ENCODE measurements at regions not wholly inside any gene's neighbourhood (a gene's known extent, or its start where the extent isn't known, plus 50 kb on each side); places are given as distances from the start of the nearest gene placed in this dataset.

DNA sequence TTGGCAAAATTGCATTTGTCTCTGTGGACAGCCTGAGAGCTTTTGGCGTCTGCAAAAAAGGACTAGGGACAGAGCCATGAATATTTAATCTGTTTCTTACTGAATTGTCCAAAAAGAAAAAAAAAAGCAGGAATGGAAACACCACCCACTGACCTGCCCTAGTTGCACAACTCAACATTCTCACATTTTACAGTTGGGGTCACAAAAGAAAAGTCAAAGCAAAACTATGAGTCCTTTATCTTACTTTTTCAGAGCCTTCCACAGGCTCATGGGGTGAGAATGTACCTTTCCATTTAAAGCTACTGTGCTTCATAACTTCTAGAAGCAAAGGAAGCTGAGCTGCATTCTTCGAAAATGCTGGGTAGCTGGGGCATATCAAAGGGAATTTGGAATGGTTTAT is 225.7 kb downstream of the FAM76B start:
- DNase-seq (ENCODE audit: low read depth): no peak
- TF ChIP-seq, protein P1, sequence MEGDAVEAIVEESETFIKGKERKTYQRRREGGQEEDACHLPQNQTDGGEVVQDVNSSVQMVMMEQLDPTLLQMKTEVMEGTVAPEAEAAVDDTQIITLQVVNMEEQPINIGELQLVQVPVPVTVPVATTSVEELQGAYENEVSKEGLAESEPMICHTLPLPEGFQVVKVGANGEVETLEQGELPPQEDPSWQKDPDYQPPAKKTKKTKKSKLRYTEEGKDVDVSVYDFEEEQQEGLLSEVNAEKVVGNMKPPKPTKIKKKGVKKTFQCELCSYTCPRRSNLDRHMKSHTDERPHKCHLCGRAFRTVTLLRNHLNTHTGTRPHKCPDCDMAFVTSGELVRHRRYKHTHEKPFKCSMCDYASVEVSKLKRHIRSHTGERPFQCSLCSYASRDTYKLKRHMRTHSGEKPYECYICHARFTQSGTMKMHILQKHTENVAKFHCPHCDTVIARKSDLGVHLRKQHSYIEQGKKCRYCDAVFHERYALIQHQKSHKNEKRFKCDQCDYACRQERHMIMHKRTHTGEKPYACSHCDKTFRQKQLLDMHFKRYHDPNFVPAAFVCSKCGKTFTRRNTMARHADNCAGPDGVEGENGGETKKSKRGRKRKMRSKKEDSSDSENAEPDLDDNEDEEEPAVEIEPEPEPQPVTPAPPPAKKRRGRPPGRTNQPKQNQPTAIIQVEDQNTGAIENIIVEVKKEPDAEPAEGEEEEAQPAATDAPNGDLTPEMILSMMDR (IDR thresholded peaks at IDR 0.05; ENCODE audit: control insufficient read depth, insufficient read depth, low read depth, low read length, missing control alignments): no peak
- H3K4me3 ChIP-seq (ENCODE audit: control insufficient read depth, low read depth, low read length): no peak overlapping the region

DNA sequence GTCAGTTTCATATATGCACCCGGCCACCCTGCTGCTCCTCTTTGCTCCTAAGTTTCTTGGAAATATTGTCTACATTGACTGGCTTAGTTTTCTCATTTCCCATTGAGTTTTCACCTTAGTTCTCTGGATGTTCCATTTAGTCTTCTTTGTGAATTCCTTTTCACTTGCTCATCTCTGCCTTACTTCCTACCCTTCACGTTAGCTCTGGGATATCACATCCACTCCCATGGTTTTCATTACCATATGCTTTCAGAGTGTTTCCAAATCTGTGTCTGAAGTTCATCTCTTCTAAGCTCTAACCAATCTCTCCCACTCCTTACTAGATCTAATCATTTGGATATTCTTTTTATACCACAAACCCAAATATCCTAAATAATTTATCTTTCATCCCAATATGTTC is 226.4 kb downstream of the FAM76B start:
- DNase-seq (ENCODE audit: low read depth): no peak
- H3K4me3 ChIP-seq (ENCODE audit: control insufficient read depth, low read depth, low read length): no peak overlapping the region

DNA sequence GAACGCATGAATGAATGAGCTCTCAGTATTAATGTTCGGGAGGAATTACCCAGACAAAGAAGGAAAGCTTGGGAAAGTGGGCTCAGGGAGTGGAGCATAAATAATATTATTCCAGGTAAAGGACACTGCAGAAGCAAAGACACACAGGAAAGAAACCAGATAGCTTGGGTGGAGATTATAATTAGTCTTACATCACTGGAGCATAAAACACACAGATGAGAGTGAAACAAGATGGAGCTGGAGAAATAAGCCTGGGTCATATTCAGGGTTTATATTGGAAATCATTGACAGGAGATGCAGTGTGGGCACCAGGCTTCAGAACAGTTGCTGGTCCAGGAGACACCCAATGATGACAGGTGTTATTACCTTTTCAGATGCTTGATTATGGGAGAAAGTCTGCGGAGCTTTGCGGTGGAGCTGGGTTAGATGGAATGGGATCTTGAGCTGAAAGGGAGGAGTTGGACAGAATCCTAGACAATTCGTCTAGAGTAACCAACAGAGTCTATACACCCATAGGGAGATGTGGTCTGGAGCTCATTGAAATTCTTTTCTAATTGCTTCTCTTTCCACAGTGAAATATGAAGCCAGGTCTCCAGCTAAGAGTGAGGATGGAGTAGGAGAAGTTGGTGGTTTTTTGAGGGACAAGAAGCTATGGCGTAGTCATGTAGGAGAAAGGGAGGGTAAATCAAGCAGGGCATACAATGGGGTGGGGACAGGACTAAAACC is 227.2 kb downstream of the FAM76B start:
- TF ChIP-seq, protein P1 (IDR thresholded peaks at IDR 0.05; ENCODE audit: control insufficient read depth, insufficient read depth, low read depth, low read length, missing control alignments): no peak
- no peak overlapping the region for H3K4me3 ChIP-seq (ENCODE audit: control insufficient read depth, low read depth, low read length)
- DNase-seq (ENCODE audit: low read depth): no peak

More for the DNA sequence above, 226.4 kb downstream of the FAM76B start:
- TF ChIP-seq, protein P1 (IDR thresholded peaks at IDR 0.05; ENCODE audit: control insufficient read depth, insufficient read depth, low read depth, low read length, missing control alignments): no peak

DNA sequence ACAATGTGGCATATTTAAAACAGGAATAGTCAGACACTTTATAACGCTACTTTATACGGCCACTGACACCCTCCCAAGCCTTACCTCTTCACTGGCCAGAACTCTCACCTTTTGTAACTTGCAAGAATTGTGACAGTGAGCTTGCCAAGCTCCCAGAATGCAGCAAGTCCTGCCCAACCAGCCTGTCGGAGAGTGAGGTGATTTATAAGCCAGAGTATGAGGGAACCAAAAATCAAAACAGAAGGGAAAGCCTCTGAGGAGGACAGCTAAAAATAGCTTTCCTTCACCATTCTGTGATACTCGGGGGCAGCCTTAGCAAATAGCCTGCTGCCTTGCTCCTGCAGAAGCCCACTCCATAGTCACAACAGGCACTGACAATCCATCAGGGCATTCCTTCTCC is 229.7 kb downstream of the FAM76B start:
- TF ChIP-seq, protein P1 (IDR thresholded peaks at IDR 0.05; ENCODE audit: control insufficient read depth, insufficient read depth, low read depth, low read length, missing control alignments): no peak
- no peak for DNase-seq (ENCODE audit: low read depth)
- no peak overlapping the region for H3K4me3 ChIP-seq (ENCODE audit: control insufficient read depth, low read depth, low read length)

DNA sequence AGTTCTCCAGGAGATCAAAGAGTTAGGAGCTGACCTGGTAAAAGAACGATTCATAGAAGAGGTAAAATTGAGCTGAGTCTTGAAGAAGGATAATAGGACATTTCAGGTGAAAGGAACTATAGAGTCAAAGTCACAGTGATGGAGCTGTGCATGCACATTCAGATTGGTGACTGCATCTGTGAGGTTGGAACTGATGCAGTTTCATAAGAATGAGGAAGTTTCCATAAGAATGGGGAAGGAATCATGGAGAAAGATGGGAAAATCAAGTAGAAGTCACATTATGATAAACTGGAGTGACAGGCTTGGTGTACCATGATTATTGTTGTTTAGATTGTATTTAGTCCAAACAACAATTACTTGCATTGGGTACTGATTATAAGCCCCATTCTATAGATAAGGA is 232.2 kb downstream of the FAM76B start:
- TF ChIP-seq, protein P1 (IDR thresholded peaks at IDR 0.05; ENCODE audit: control insufficient read depth, insufficient read depth, low read depth, low read length, missing control alignments): no peak
- H3K4me3 ChIP-seq (ENCODE audit: control insufficient read depth, low read depth, low read length): no peak overlapping the region
- DNase-seq (ENCODE audit: low read depth): no peak

DNA sequence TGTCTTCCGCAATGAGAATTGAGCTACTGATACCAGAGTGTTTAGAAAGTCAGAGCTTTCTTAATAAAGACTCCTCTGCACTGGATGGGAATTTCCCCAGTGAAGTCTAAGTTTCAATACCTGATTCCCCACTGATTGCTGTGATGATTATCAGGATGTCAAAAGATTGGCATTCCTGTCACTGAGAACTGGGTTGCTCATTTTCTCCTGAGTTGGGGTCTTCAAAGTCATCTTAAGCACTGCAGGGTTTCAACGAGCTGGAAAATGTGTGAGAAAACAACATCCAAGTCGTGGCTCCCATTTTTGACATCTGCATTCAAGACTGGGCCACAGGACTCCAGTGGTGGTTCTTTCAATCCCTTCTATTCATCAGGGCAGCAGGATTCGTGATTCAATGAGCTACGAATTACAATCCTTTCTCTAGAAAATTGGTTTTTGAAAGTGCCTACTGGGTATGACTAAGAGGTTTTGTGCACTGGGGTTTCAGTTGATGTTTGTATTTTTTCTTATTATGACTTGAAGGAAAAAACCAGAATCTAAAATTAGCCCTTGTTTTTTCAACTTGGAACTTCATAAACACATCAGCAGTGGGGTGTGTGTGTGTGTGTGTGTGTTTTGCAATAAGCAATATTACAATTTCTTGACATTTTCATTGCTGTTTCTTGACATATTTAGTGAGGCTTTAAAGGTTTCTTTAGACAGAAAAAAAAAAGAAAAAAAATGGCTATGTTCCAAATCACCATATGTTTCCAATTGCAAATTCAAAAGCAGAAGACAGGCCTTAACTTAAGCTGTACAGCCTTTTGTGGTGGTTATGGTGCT is 233.0 kb downstream of the FAM76B start:
- TF ChIP-seq, protein P1 (IDR thresholded peaks at IDR 0.05; ENCODE audit: control insufficient read depth, insufficient read depth, low read depth, low read length, missing control alignments): no peak
- DNase-seq (ENCODE audit: low read depth): peak; percentile 66
- no peak overlapping the region for H3K4me3 ChIP-seq (ENCODE audit: control insufficient read depth, low read depth, low read length)
